MM.1S (cell line): ENCODE measurements at regions not wholly inside any gene's neighbourhood (a gene's known extent, or its start where the extent isn't known, plus 50 kb on each side); places are given as distances from the start of the nearest gene placed in this dataset.

ENCODE experiments used
- DNase-seq: peaks from one replicate; pipeline ENCODE4 v3.0.0-alpha.2; 2015
- H2AFZ ChIP-seq: fragments of 300-600 bp; sonication (generic); 2 replicates; pipeline ENCODE4 v1.6.0; 2016; ENCODE audit warnings: antibody characterized with exemption, low read length
- H3F3A ChIP-seq: fragments of 300-600 bp; sonication (generic); 2 replicates; pipeline ENCODE4 v1.6.1; 2016; ENCODE audit warnings: mild to moderate bottlenecking, antibody characterized with exemption, low read length, moderate library complexity, mixed read lengths; ENCODE audit not compliant: insufficient read depth
- H3K27ac ChIP-seq: fragments of 300-600 bp; sonication (generic); 2 replicates; pipeline ENCODE4 v1.5.1; 2016; ENCODE audit warnings: mild to moderate bottlenecking, low read length
- H3K27me3 ChIP-seq: fragments of 300-600 bp; sonication (generic); replicated peaks from 2 replicates; pipeline ENCODE4 v1.6.0; 2016; ENCODE audit warnings: low read length; ENCODE audit not compliant: insufficient read depth
- H3K36me3 ChIP-seq: fragments of 300-600 bp; sonication (generic); replicated peaks from 2 replicates; pipeline ENCODE4 v1.6.1; 2016; ENCODE audit warnings: mild to moderate bottlenecking, low read length, mixed read lengths; ENCODE audit not compliant: insufficient read depth
- H3K4me1 ChIP-seq: fragments of 300-600 bp; sonication (generic); 2 replicates; pipeline ENCODE4 v1.6.1; 2016; ENCODE audit warnings: low read length, mixed read lengths
- H3K4me2 ChIP-seq: fragments of 300-600 bp; sonication (generic); 2 replicates; pipeline ENCODE4 v1.6.0; 2016; ENCODE audit warnings: low read depth, low read length
- H3K4me3 ChIP-seq: fragments of 300-600 bp; sonication (generic); 2 replicates; pipeline ENCODE4 v1.5.1; 2016; ENCODE audit warnings: low read length, mixed read lengths
- H3K79me2 ChIP-seq: fragments of 300-600 bp; sonication (generic); 2 replicates; pipeline ENCODE4 v1.6.1; 2016; ENCODE audit warnings: mixed run types, low read length, mixed read lengths
- H3K9ac ChIP-seq: fragments of 300-600 bp; sonication (generic); 2 replicates; pipeline ENCODE4 v1.6.1; 2016; ENCODE audit warnings: low read length, mixed read lengths
- H3K9me2 ChIP-seq: fragments of 300-600 bp; sonication (generic); replicated peaks from 2 replicates; pipeline ENCODE4 v1.6.1; 2016; ENCODE audit warnings: mild to moderate bottlenecking, low read length, mixed read lengths; ENCODE audit not compliant: insufficient read depth
- H3K9me3 ChIP-seq: fragments of 300-600 bp; sonication (generic); replicated peaks from 2 replicates; pipeline ENCODE4 v1.6.1; 2016; ENCODE audit warnings: mild to moderate bottlenecking, low read length, mixed read lengths; ENCODE audit not compliant: insufficient read depth
- H4K20me1 ChIP-seq: fragments of 300-600 bp; sonication (generic); 2 replicates; pipeline ENCODE4 v1.6.1; 2016; ENCODE audit warnings: mild to moderate bottlenecking, low read length, moderate library complexity, mixed read lengths; ENCODE audit not compliant: insufficient read depth
- CTCF ChIP-seq: fragments of 300-600 bp; sonication (generic); IDR thresholded peaks from 2 replicates; pipeline ENCODE4 v1.5.1; 2016; ENCODE audit warnings: antibody characterized with exemption, low read length, mixed read lengths
- EZH2 ChIP-seq: fragments of 300-600 bp; sonication (generic); optimal IDR thresholded peaks from 2 replicates; pipeline ENCODE3; 2017; ENCODE audit warnings: low read depth, mild to moderate bottlenecking, antibody characterized with exemption, low read length, mixed read lengths
- EZH2phosphoT487 ChIP-seq: fragments of 300-600 bp; sonication (generic); IDR thresholded peaks from 2 replicates; pipeline ENCODE4 v1.6.1; 2018; ENCODE audit warnings: antibody characterized with exemption, low read length

DNA sequence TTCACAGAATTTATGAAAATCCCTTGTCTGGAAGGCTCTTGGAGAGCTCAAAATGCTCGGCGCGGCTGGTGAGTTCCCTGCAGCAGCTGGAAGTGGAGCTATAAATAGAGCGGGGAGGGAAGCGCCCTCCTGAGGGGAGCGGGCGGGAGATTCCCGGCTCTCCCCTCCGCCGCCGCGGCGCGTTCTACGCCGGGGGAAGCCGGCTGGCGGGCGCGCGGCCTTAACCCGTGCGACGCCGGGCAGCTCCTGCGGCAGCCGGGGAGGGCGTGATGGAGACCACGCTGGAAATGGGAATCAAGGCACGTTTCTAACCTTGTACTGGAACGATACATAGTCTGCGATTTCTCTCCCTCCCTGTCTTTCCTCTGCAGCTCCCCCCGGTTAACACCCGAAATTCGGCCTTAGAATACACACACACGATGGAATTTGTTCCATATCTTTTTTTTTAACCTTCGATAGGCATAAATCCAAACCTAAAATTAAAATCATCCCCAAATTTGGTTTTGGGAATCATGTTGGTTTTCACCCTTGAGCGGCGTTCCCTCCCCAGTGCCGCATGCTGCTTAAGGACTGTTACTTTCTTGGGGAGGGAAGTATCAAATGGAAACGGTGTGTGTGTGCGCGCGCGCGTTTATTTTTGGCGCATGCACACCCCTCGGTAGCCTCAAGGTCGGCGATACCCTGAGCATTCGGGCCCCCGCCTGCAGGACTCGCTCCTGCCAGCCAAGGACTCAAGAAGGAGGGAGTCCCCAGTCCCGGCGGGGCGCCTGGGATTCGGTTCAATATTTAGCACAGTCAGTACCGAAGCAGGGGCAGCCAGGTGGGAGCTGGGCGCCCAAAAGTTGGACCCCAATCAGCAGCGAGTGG is 306.3 kb upstream of the KCNN2 start:
- H3K9ac ChIP-seq = no peak overlapping the region
- no peaks in the 10 kb centered on the region for H3K4me1 ChIP-seq
- no peaks in the 10 kb centered on the region for H3K9me3 ChIP-seq
- TF ChIP-seq EZH2 (no peak), CTCF (no peak), EZH2phosphoT487 (no peak)
- H4K20me1 ChIP-seq = no peaks in the 10 kb centered on the region
- H3K27me3 ChIP-seq = no peaks in the 10 kb centered on the region
- H3F3A ChIP-seq = no peaks in the 10 kb centered on the region
- H3K4me3 ChIP-seq = no peak overlapping the region
- H3K36me3 ChIP-seq = no peaks in the 10 kb centered on the region
- no peaks in the 10 kb centered on the region for H3K79me2 ChIP-seq
- no peak overlapping the region for H2AFZ ChIP-seq
- H3K4me2 ChIP-seq = 0 out of 2 replicates have a peak overlapping the region, but pooled peaks have one; percentile 25
- DNase-seq = no peak
- H3K9me2 ChIP-seq = no peaks in the 10 kb centered on the region
- H3K27ac ChIP-seq = no peak overlapping the region

- no peaks in the 10 kb centered on the region for H3K9me3 ChIP-seq
- no peak for TF ChIP-seq CTCF
- no peak for TF ChIP-seq EZH2
- TF ChIP-seq EZH2phosphoT487 = no peak
- H3K4me2 ChIP-seq = 0 out of 2 replicates have a peak overlapping the region, but pooled peaks have one; percentile 25
- H4K20me1 ChIP-seq = no peaks in the 10 kb centered on the region
- H3K4me1 ChIP-seq = no peaks in the 10 kb centered on the region
- H3K79me2 ChIP-seq = no peaks in the 10 kb centered on the region
- DNase-seq = no peak
- no peak overlapping the region for H3K9ac ChIP-seq
- no peak overlapping the region for H3K4me3 ChIP-seq
- H3K27me3 ChIP-seq = no peaks in the 10 kb centered on the region
- H3K27ac ChIP-seq = no peak overlapping the region
- H2AFZ ChIP-seq = no peak overlapping the region
- no peaks in the 10 kb centered on the region for H3K36me3 ChIP-seq
- no peaks in the 10 kb centered on the region for H3K9me2 ChIP-seq
- no peaks in the 10 kb centered on the region for H3F3A ChIP-seq
Measured at GRCh38 chr5:114056185-114056538, 305.7 kb upstream of the KCNN2 start.

GRCh38 chr5:114060866-114061265 is 301.0 kb upstream of the KCNN2 start:
- Histone ChIP-seq H3K27me3 (no peaks in the 10 kb centered on the region), H3K9ac (no peak overlapping the region), H4K20me1 (no peaks in the 10 kb centered on the region), H3K79me2 (no peaks in the 10 kb centered on the region), H2AFZ (no peak overlapping the region), H3K4me2 (no peak overlapping the region), H3K27ac (no peak overlapping the region), H3K4me1 (no peaks in the 10 kb centered on the region), H3K4me3 (no peak overlapping the region), H3K36me3 (no peaks in the 10 kb centered on the region), H3K9me2 (no peaks in the 10 kb centered on the region), H3K9me3 (no peaks in the 10 kb centered on the region), H3F3A (no peaks in the 10 kb centered on the region)
- DNase-seq = no peak
- TF ChIP-seq EZH2 = no peak
- no peak for TF ChIP-seq CTCF
- no peak for TF ChIP-seq EZH2phosphoT487
